AG09319 (cell line): ENCODE measurements at regions not wholly inside any gene's neighbourhood (a gene's known extent, or its start where the extent isn't known, plus 50 kb on each side); places are given as distances from the start of the nearest gene placed in this dataset.

ENCODE experiments used
- DNase-seq: peaks from one replicate; pipeline ENCODE4 v3.0.0-alpha.2; 2010; ENCODE audit warnings: low read depth; ENCODE audit errors: extremely low read depth
- CTCF ChIP-seq: IDR thresholded peaks from 2 replicates; pipeline ENCODE4 v1.5.1; 2011; ENCODE audit warnings: low read depth, mild to moderate bottlenecking, inconsistent platforms, low read length, moderate library complexity

GRCh38 chr5:18024542-18024941, 390.3 kb downstream of the TAF11L14 start:
- no peak for TF ChIP-seq CTCF
- no peak for DNase-seq

- DNase-seq: no peak
- TF ChIP-seq CTCF: no peak
These were observed 393.1 kb downstream of the TAF11L14 start for GRCh38 chr5:18027241-18027867.

GRCh38 chr5:18028036-18028435, 393.8 kb downstream of the TAF11L14 start:
- no peak for TF ChIP-seq CTCF
- no peak for DNase-seq

- no peak for DNase-seq
- TF ChIP-seq CTCF: no peak
These were observed 398.5 kb downstream of the TAF11L14 start for GRCh38 chr5:18032744-18033143.

GRCh38 chr5:18036531-18036930, 402.3 kb downstream of the TAF11L14 start:
- no peak for DNase-seq
- TF ChIP-seq CTCF: no peak

- no peak for DNase-seq
- no peak for TF ChIP-seq CTCF
These were observed 403.5 kb downstream of the TAF11L14 start for GRCh38 chr5:18037718-18038117.

GRCh38 chr5:18043344-18043743, 409.1 kb downstream of the TAF11L14 start:
- no peak for DNase-seq
- TF ChIP-seq CTCF: no peak
